ENCODE measurements at regions not wholly inside any gene's neighbourhood (a gene's known extent, or its start where the extent isn't known, plus 50 kb on each side); places are given as distances from the start of the nearest gene placed in this dataset.

DNA sequence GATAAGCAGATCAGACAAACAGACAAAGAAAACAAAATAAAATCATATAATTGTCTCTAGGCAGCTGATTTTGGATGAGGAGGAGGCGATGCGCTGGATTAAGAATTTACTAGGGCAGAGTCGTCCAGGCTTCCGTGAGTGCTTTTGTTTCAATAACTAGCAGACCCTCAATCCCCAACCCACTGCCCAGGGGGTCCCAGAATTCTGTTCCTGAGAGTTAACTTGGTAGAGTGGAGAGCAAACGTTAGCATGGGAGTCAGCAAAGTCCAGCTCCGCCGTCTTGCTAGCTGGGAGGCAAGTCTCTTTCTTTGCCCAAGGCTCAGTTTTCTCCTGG, 95.5 kb upstream of the TBX5 start:
- ATAC-seq, result no peak
- TF ChIP-seq PPARA (CRISPR knock-in tag; IDR thresholded peaks at IDR 0.05; ENCODE audit: borderline replicate concordance) (no peak), TCF4 (CRISPR knock-in tag; IDR thresholded peaks at IDR 0.05; ENCODE audit: borderline replicate concordance) (no peak), ARNTL (CRISPR knock-in tag; IDR thresholded peaks at IDR 0.05; ENCODE audit: borderline replicate concordance, low read depth) (no peak), ZFP30 (CRISPR knock-in tag; IDR thresholded peaks at IDR 0.05) (no peak), CSDC2 (CRISPR knock-in tag; IDR thresholded peaks at IDR 0.05) (no peak), ZNF70 (CRISPR knock-in tag; IDR thresholded peaks at IDR 0.05) (no peak), RARB (CRISPR knock-in tag; IDR thresholded peaks at IDR 0.05) (no peak), OSR1 (CRISPR knock-in tag; IDR thresholded peaks at IDR 0.05) (no peak)
- TF ChIP-seq, protein P1, sequence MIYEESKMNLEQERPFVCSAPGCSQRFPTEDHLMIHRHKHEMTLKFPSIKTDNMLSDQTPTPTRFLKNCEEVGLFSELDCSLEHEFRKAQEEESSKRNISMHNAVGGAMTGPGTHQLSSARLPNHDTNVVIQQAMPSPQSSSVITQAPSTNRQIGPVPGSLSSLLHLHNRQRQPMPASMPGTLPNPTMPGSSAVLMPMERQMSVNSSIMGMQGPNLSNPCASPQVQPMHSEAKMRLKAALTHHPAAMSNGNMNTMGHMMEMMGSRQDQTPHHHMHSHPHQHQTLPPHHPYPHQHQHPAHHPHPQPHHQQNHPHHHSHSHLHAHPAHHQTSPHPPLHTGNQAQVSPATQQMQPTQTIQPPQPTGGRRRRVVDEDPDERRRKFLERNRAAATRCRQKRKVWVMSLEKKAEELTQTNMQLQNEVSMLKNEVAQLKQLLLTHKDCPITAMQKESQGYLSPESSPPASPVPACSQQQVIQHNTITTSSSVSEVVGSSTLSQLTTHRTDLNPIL (CRISPR knock-in tag; IDR thresholded peaks at IDR 0.05; ENCODE audit: low read depth), result no peak

DNA sequence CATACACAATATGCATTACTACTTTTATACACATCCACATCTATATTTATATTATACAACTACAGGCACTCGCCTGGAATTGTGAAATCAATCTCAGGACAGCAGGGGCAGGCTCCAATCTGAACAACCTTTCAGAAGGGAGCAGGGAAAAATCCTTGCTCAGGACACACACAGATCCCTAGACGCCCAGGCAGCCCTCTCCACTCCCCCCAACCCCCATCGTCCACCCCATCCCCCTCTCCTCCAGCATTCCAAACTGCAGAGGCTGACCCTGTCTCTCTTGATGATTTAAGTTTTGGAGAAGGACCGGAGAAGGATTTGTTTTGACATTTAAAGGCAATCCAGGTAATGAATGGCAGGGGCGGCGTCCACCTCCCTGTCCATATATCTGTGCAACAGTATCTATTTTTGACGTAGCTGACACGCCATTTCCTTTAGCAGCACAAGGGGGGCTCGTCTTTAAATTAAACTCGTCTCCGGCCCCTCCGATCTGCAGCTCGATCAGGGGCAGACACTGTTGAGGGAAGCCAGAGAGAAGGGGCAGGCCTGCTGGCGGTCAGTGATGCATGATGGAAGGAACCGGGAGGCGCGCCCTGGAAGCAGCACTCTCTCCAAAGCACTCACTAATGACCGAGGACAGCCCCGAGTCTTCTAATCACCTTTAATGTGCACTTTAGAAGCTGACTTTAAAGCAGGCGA, 95.0 kb upstream of the TBX5 start:
- no peak for ATAC-seq
- no peak for TF ChIP-seq OSR1 (CRISPR knock-in tag; IDR thresholded peaks at IDR 0.05)
- TF ChIP-seq, protein P1 (CRISPR knock-in tag; IDR thresholded peaks at IDR 0.05; ENCODE audit: low read depth), result no peak
- TF ChIP-seq TCF4 (CRISPR knock-in tag; IDR thresholded peaks at IDR 0.05; ENCODE audit: borderline replicate concordance), result no peak
- TF ChIP-seq ZC3H10 (CRISPR knock-in tag; IDR thresholded peaks at IDR 0.05), result no peak
- no peak for TF ChIP-seq TOX (CRISPR knock-in tag; IDR thresholded peaks at IDR 0.05; ENCODE audit: borderline replicate concordance)
- TF ChIP-seq, protein P2, sequence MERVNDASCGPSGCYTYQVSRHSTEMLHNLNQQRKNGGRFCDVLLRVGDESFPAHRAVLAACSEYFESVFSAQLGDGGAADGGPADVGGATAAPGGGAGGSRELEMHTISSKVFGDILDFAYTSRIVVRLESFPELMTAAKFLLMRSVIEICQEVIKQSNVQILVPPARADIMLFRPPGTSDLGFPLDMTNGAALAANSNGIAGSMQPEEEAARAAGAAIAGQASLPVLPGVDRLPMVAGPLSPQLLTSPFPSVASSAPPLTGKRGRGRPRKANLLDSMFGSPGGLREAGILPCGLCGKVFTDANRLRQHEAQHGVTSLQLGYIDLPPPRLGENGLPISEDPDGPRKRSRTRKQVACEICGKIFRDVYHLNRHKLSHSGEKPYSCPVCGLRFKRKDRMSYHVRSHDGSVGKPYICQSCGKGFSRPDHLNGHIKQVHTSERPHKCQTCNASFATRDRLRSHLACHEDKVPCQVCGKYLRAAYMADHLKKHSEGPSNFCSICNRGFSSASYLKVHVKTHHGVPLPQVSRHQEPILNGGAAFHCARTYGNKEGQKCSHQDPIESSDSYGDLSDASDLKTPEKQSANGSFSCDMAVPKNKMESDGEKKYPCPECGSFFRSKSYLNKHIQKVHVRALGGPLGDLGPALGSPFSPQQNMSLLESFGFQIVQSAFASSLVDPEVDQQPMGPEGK (CRISPR knock-in tag; IDR thresholded peaks at IDR 0.05; ENCODE audit: borderline replicate concordance), result no peak
- TF ChIP-seq SNAI2 (CRISPR knock-in tag; IDR thresholded peaks at IDR 0.05), result no peak
- TF ChIP-seq, protein P3, sequence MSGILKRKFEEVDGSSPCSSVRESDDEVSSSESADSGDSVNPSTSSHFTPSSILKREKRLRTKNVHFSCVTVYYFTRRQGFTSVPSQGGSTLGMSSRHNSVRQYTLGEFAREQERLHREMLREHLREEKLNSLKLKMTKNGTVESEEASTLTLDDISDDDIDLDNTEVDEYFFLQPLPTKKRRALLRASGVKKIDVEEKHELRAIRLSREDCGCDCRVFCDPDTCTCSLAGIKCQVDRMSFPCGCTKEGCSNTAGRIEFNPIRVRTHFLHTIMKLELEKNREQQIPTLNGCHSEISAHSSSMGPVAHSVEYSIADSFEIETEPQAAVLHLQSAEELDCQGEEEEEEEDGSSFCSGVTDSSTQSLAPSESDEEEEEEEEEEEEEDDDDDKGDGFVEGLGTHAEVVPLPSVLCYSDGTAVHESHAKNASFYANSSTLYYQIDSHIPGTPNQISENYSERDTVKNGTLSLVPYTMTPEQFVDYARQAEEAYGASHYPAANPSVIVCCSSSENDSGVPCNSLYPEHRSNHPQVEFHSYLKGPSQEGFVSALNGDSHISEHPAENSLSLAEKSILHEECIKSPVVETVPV (CRISPR knock-in tag; IDR thresholded peaks at IDR 0.05), result no peak
- TF ChIP-seq, protein P4, sequence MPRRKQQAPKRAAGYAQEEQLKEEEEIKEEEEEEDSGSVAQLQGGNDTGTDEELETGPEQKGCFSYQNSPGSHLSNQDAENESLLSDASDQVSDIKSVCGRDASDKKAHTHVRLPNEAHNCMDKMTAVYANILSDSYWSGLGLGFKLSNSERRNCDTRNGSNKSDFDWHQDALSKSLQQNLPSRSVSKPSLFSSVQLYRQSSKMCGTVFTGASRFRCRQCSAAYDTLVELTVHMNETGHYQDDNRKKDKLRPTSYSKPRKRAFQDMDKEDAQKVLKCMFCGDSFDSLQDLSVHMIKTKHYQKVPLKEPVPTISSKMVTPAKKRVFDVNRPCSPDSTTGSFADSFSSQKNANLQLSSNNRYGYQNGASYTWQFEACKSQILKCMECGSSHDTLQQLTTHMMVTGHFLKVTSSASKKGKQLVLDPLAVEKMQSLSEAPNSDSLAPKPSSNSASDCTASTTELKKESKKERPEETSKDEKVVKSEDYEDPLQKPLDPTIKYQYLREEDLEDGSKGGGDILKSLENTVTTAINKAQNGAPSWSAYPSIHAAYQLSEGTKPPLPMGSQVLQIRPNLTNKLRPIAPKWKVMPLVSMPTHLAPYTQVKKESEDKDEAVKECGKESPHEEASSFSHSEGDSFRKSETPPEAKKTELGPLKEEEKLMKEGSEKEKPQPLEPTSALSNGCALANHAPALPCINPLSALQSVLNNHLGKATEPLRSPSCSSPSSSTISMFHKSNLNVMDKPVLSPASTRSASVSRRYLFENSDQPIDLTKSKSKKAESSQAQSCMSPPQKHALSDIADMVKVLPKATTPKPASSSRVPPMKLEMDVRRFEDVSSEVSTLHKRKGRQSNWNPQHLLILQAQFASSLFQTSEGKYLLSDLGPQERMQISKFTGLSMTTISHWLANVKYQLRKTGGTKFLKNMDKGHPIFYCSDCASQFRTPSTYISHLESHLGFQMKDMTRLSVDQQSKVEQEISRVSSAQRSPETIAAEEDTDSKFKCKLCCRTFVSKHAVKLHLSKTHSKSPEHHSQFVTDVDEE (CRISPR knock-in tag; IDR thresholded peaks at IDR 0.05), result no peak
- no peak for TF ChIP-seq ISL1 (CRISPR knock-in tag; IDR thresholded peaks at IDR 0.05)

DNA sequence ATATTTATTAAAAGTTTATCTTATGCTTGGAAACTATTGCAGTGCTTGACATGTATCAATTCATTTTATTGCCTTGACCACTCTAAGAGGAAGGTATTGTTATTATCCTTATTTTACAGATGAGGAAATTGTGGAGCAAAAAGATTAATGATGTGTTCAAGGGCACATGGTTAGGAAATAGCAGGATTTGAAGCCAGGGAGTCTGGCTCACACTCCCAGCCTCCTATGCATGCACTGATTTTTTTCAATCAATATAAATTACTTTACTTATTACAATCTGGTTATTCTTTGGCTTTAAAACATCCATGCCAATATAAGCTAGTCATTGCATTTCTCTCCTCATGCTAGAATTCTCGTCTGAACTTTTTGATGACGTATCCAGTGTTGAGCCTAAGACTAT, 94.2 kb upstream of the TBX5 start:
- TF ChIP-seq SNAI2 (CRISPR knock-in tag; IDR thresholded peaks at IDR 0.05), result no peak
- TF ChIP-seq ZNF565 (CRISPR knock-in tag; conservative IDR thresholded peaks at IDR 0.05; ENCODE audit: low read depth), result no peak
- no peak for TF ChIP-seq ZNF8 (CRISPR knock-in tag; IDR thresholded peaks at IDR 0.05)
- TF ChIP-seq ZNF70 (CRISPR knock-in tag; IDR thresholded peaks at IDR 0.05), result no peak
- no peak for TF ChIP-seq ARNTL (CRISPR knock-in tag; IDR thresholded peaks at IDR 0.05; ENCODE audit: borderline replicate concordance, low read depth)
- TF ChIP-seq, protein P4 (CRISPR knock-in tag; IDR thresholded peaks at IDR 0.05), result no peak
- no peak for TF ChIP-seq ZC3H10 (CRISPR knock-in tag; IDR thresholded peaks at IDR 0.05)
- no peak for TF ChIP-seq OSR1 (CRISPR knock-in tag; IDR thresholded peaks at IDR 0.05)
- TF ChIP-seq, protein P2 (CRISPR knock-in tag; IDR thresholded peaks at IDR 0.05; ENCODE audit: borderline replicate concordance), result no peak
- TF ChIP-seq ESRRG (CRISPR knock-in tag; IDR thresholded peaks at IDR 0.05), result no peak
- TF ChIP-seq CSDC2 (CRISPR knock-in tag; IDR thresholded peaks at IDR 0.05), result no peak
- TF ChIP-seq GLIS3 (CRISPR knock-in tag; IDR thresholded peaks at IDR 0.05), result no peak
- ATAC-seq, result no peak

Data from SK-N-SH treated with all-trans-retinoic acid at 6 μM for 48 hours (cell line).